Mucosa of gallbladder (tissue), 1 donor: ENCODE measurements at regions not wholly inside any gene's neighbourhood (a gene's known extent, or its start where the extent isn't known, plus 50 kb on each side); places are given as distances from the start of the nearest gene placed in this dataset.
"Not testable (repeated sequence)": the region's sequence is repeated elsewhere in the genome, so short reads cannot be mapped to it uniquely, and the experiment has no call there.

ENCODE experiments used
- DNase-seq: peaks from one replicate; pipeline ENCODE4 v3.0.0-alpha.2; 2020; ENCODE audit warnings: low spot score
- donor health status: DM: no; HTN: no; CAD: no.

- DNase-seq, result no peak
These were observed 783.1 kb downstream of the GBE1 start for GRCh38 chr3:80978216-80978969.

- DNase-seq, result no peak
These were observed 791.2 kb downstream of the GBE1 start for GRCh38 chr3:80970292-80970691.

GRCh38 chr3:80929576-80929975 is 831.9 kb downstream of the GBE1 start:
- no peak for DNase-seq

- DNase-seq, result no peak
These were observed 846.6 kb downstream of the GBE1 start for GRCh38 chr3:80914854-80915253.

GRCh38 chr3:80898211-80898610 is 863.2 kb downstream of the GBE1 start:
- DNase-seq, result no peak

GRCh38 chr3:80897005-80897404 is 864.4 kb downstream of the GBE1 start:
- not testable (repeated sequence) for DNase-seq

- no peak for DNase-seq
These were observed 870.9 kb downstream of the GBE1 start for GRCh38 chr3:80890571-80890970.

GRCh38 chr3:80889535-80889934 is 871.9 kb downstream of the GBE1 start:
- no peak for DNase-seq

GRCh38 chr3:80870476-80871041 is 890.9 kb downstream of the GBE1 start:
- no peak for DNase-seq

- DNase-seq, result no peak
These were observed 906.0 kb downstream of the GBE1 start for GRCh38 chr3:80855482-80855881.

- no peak for DNase-seq
These were observed 925.0 kb downstream of the GBE1 start for GRCh38 chr3:80836395-80836794.

- no peak for DNase-seq
These were observed 953.9 kb downstream of the GBE1 start for GRCh38 chr3:80807577-80807976.

GRCh38 chr3:80806673-80807072 is 954.8 kb downstream of the GBE1 start:
- no peak for DNase-seq

- DNase-seq, result no peak
These were observed 972.5 kb downstream of the GBE1 start for GRCh38 chr3:80788914-80789313.

- no peak for DNase-seq
These were observed 975.6 kb downstream of the GBE1 start for GRCh38 chr3:80785875-80786274.

- DNase-seq, result no peak
These were observed 976.0 kb downstream of the GBE1 start for GRCh38 chr3:80785475-80785874.

GRCh38 chr3:80771085-80771484 is 990.4 kb downstream of the GBE1 start:
- DNase-seq, result no peak

- DNase-seq, result no peak
These were observed 991.1 kb downstream of the GBE1 start for GRCh38 chr3:80770106-80771074.

GRCh38 chr3:80769683-80770082 is 991.8 kb downstream of the GBE1 start:
- no peak for DNase-seq

GRCh38 chr3:80767604-80768003 is 993.8 kb downstream of the GBE1 start:
- DNase-seq, result no peak

- no peak for DNase-seq
These were observed 987.2 kb upstream of the ROBO1 start for GRCh38 chr3:80754969-80755368.

- no peak for DNase-seq
These were observed 985.2 kb upstream of the ROBO1 start for GRCh38 chr3:80753021-80753420.

GRCh38 chr3:80750637-80751036 is 982.8 kb upstream of the ROBO1 start:
- DNase-seq, result no peak
